GM12891 (cell line): ENCODE measurements at regions not wholly inside any gene's neighbourhood (a gene's known extent, or its start where the extent isn't known, plus 50 kb on each side); places are given as distances from the start of the nearest gene placed in this dataset.

ENCODE experiments used
- POLR2A ChIP-seq: IDR thresholded peaks from 2 replicates; pipeline ENCODE4 v1.6.1; 2011; ENCODE audit warnings: low read depth, low read length, control low read depth
- POLR2AphosphoS5 ChIP-seq: IDR thresholded peaks from 2 replicates; pipeline ENCODE4 v1.6.1; 2011; ENCODE audit warnings: low read depth, low read length, control low read depth

DNA sequence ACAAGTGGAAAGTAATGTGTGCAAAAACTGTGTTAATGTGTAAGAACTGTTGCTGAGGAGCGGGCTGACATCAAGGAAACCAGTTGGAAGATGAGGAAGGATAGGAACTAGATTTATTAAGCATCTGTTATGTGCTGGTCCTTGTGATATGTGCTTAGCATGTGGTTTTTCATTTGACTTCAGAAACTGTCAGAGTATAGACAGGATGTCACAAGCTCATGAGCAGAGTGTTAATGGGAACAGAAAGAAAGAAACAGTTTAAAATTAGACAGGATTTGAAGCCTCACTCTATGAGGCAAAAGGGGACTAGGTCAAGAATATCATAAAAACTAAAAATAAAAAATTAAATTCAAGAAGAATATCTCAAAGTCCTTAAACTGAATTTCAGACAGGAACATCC, 270.6 kb upstream of the DPPA4 start:
- no peak for TF ChIP-seq POLR2A
- no peak for TF ChIP-seq POLR2AphosphoS5
